Inflammatory macrophage (primary cell): ENCODE measurements at regions not wholly inside any gene's neighbourhood (a gene's known extent, or its start where the extent isn't known, plus 50 kb on each side); places are given as distances from the start of the nearest gene placed in this dataset.
A peak's percentile ranks its signal among the peaks of the same experiment; 100 is the strongest.
"Not testable (repeated sequence)": the region's sequence is repeated elsewhere in the genome, so short reads cannot be mapped to it uniquely, and the experiment has no call there.

Source experiments
- DNase-seq, 2 donors: peaks; one replicate each; pipeline ENCODE4 v3.0.0-alpha.2; 2020 to 2022

DNA sequence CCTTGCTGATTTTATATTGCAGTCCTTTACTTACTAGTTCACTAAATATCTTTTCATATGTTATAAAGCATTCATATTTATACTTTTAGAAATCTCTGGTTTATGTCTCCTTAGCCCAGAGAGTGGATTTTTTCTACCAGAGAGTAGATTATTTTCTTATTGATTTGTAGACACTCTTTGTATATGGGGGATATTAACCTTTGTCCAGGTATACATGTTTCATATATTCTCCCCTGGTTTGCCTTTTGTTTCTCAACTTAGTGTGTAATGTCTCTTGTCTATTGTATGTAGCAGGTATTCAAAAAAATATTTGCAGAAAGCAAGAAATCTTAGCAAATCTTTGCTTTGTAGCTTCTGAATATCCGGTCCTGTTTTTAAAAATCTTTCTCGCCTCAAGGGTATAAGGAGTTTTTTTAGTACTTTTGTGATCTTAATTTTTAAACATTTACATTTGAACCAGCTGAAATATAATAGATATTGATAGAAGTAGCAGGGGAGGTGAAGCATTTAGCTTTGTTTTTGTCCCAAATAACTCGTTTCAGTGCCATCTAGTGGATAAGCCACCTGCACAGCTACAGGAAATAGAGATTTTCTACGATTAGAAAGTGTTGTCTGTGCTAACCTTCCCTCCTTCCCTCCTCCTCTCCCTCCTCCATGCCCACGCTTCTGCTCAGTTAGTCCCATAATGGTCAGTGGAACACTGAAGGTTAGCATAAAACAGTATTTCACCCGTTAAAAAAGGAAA lies 97.0 kb downstream of the PHETA1 start:
- peak; percentile 24 to 46 for DNase-seq

DNA sequence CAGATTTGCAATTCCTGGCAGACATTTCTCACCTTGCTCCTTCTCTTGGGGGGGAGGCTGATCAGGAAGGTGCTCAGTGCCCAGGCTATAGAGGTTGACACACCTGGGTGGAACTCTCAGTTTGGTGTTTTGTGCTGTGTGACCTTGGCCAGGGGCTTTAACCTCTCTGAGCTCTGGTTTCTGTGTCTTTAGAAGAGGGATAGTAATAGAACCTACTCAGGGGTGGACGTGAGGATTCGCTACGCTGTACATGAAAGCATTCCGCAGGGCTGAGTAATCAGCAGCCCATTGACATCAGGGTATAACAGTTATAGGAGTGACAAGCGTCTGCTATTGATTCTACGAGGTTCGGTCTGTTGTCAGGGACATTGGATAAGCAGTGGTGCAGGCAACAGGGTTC lies 98.1 kb downstream of the PHETA1 start:
- DNase-seq: no peak

DNA sequence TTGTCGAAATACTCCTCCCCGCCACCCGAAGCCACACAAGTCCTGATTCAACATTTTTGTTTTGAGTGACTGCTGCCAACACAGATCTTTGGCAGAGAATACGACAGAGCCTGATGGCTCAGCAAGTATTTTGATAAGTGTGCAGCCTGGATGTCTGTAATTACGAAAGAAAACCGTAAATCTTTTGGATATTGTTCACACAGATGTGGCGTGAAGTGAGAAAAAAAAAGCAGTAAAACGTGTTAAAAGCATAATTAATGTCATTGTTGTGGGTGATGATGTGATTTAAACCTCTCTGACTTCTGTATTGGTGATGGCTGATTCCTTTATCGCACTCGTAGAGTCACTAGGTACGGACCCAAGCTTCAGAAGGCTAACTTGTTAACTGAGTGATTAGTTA lies 98.7 kb downstream of the PHETA1 start:
- no peak for DNase-seq

DNA sequence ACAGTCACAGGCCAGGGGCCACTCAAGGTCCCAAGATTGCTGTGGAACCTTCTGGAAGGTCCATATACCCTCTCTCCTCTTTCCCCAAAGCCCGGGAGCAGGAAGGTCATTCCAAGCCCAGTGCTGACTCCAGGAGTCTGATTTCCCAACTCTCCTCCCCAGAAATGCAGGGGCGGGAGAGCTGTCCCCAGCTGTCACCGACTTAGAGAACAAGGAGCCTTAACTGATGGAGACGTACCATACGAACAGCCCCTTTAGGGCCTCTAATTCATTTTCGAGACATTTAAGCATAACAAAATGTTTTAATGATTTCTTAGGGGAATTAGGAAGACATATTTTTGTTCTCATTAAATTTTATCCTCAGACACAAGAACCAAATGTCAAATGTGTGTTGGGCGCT lies 99.2 kb downstream of the PHETA1 start:
- DNase-seq: no peak

DNA sequence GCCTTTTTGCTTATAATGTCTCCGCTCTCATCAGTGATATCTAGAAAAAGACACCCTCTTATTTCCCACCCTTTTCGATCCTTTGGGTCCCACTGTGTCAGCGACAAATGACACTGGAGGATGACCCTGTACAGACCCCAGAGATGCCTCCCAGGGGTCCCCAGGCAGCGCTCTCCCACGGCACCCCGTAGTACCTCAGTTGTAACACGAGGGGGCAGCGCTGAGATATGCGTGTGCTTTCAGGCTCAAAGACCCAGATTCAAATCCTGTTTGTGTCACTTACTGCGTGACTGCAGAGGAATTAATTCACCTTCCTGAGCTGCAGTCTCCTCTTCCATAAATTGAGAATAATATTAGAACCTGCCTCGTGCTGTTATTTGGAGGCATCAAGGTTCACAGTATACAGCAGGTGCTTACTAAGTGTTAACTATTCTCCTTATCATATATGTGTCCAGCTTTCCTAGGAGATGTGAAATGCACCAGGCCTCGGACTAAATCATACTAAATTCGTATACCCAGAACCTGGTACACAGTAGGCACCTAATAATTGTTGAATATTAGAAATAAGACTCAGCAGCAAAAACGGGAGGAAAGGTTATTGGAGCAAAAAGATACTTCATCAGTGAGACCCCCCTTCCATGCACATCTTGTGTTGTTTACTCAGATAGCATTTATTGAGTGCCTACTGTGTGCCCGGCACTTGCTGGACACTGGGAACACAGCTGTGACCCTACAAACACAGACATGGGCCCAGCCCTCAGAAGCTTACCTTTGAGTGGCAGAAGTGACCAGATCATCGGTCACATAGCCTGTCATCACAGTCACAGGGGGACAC lies 99.9 kb downstream of the PHETA1 start:
- no peak for DNase-seq

DNA sequence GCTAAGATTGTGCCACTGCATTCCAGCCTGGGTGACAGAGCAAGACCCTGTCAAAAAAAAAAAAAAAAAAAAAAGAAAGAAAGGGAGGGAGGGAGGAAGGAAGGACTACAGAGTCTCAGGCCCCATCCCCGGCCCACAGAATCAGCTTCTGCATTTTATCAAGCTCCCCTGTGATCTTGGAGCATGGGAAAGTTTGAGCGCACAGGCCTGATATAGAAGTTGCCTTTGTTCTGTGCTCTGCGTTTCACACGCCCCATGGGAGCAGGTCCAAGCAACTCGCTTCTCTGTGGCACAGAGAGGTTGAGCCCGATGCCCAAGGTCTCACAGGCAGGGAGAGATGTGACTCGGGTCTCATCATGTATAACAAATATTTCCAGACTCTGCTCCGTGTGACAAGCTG lies 101.8 kb downstream of the PHETA1 start:
- DNase-seq: peak in 1 of 2 donors; percentile 30

DNA sequence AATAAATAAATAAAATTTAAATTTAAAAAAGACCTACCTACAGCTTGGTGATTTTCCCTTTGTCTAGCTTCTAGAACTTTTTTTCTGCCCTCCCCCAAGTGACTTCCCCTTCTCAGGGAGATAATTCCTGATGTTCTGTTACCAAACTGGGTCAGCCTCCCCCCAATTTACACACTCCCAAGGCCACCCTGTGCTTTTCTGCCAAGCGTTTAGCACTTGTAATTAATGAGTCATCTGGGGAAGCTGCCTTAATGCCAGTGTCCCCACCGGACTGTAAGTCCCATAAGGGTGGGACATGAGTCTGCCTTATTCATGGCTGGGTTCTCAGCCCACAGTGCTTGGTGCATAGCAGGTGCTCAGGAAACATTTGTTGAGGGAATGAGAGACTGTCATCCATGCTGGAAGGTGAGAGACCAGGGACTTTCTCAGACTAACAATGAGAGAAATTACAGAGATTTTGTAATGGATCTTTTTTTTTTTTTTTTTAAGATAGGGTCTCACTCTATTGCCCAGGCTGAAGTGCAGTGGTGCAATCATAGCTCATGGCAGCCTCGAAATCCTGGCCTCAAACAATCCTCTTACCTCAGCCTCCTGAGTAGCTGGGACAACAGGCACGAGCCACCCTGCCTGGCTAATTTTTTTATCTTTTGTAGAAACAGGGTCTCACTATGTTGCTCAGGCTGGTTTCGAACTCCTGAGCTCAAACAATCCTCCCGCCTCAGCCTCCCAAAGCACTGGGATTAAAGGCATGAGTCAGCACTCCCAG lies 106.8 kb downstream of the PHETA1 start:
- DNase-seq: peak; percentile 52 to 67

DNA sequence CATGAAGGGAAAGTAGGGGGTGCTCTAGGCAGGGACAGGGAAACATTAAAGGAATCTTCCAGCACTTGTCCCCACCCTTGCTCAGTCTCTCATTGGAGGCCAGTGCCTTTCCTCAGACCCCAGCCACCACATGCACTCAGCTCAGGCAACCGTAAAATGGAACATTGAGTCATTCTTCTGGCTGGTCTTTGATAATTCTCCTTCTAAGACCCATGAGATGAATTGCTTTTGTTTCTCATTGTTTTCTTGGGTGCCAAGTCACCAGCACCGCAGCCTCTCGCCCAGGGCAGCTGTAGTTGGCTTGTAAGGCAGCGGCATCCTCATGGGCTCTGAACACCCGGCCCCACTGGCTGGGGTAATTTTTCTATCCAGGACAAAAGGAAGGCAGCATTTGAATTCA lies 108.2 kb downstream of the PHETA1 start:
- DNase-seq: no peak

DNA sequence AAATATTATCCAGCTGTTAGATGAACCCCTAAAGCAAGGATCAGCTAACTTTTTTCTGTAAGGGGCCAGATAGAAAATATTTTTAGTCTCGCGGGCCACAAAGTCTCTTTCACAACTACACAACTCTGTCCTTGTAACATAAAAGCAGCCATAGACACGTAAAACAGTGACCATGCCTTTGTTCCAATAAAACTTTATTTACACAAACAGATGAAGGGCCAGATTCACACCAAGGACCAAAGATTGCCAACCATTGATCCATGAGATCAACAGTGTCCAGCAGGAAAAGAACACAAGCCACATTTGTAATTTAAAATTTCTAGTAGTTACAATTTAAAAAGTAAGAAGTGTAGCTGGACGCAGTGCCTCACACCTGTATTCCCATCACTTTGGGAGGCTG lies 109.7 kb downstream of the PHETA1 start:
- DNase-seq: no peak

DNA sequence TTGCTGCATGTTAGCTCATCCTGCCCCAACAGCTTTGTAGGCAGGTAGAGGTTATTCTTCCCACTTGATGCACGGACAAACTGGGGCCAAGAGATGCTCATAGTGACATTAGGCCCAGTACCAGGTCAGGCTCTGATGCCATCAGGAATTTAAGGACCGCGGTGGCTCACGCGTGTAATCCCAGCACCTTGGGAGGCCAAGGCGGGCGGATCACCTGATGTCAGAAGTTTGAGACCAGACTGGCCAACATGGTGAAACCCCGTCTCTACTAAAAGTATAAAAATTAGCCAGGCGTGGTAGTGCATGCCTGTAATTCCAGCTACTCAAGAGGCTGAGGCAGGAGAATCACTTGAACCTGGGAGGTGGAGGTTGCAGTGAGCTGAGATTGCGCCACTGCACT lies 110.8 kb downstream of the PHETA1 start:
- DNase-seq: not testable (repeated sequence)

DNA sequence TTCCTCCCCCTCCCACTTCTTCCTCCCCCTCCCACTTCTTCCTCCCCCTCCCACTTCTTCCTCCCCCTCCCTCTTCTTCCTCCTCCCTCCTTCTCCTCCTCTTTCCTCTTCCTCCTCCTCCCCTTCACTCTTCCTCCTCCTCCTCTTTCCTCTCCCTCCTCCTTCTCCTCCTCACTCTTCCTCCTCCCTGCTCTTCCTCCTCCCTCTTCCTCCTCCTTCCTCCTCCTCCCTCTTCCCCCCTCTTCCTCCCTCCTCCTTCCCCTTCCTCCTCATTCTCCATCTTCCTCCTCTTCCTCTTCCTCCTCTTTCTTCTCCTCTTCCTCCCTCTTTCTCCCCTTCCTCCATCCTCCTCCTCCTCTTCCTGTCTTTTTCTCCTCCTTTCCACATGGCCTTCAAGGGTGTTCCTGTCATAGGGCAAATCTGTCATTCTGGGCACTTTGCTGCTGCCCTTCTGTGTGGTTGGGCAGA lies 111.4 kb downstream of the PHETA1 start:
- DNase-seq: no peak

DNA sequence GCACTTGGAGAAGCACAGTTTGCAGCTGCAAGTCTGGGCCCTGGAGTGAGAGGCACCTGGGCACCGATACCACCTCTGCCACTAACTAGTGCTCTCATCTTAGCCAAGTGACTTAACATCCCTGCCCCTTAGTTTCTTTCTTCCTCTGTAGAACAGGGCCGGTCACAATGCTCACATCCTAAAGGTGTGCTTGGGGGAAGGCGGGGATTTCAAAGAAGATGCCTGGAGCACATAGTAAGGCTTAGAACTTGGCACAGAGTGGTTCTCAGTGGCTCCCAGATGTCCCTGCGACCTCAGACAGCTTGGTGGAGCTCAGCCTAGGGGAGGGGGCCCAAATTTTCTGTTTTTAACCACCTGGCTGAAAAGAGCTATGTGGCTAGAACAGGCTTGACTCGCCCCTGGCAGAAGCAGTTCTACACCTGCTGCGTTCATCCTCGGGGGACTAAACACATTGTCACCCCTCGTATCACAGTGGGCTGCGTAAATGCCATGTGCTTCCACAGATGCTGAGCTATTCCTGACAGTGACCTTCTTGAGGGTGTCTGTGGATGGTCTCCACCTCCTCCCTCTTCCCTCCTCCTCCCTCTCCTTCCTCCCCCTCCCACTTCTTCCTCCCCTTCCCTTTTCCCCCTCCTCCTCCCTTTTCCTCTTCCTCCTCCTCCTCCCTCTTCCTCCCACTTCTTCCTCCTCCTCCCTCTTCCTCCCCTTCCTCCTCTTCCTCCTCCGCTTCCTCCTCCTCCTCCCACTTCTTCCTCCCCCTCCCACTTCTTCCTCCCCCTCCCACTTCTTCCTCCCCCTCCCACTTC lies 112.1 kb downstream of the PHETA1 start:
- DNase-seq: no peak

DNA sequence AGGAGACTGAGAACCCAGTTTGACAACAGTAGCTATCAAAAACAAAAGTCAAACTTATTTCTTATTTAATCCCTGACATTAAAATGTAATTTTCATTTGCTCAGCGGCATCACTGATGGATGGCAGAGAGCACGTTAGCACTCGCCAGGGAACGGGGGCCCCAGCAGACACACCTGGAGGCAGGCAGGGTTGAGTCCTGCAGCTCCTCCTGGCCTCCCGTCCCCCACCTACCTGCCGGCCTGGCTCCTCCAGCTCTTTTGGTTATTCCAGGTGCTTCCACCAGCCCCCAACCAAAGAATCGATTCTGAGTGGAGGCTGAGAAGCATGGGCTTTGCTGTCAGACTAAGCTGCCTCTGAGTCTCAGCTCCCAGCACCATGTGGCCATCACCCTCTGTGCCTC lies 113.6 kb downstream of the PHETA1 start:
- DNase-seq: no peak

DNA sequence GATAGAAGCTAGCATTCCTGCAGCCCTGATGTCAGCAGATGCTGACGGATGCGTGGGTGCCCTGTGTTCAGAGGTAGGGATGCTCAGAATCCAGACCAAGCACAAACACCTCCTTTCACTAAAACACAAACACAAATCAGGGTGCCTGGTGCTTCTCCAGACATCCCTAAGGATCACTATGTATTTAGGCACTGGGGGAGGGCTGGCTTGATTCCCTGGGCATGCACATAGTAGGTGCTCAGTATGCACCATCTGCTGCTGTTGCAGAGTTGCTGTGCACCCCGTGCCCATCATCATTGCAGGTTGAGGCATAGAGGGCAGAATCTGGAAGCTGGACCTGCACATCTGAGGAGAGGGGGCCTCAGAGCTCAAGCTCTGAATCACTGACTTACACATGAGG lies 114.8 kb downstream of the PHETA1 start:
- DNase-seq: no peak

DNA sequence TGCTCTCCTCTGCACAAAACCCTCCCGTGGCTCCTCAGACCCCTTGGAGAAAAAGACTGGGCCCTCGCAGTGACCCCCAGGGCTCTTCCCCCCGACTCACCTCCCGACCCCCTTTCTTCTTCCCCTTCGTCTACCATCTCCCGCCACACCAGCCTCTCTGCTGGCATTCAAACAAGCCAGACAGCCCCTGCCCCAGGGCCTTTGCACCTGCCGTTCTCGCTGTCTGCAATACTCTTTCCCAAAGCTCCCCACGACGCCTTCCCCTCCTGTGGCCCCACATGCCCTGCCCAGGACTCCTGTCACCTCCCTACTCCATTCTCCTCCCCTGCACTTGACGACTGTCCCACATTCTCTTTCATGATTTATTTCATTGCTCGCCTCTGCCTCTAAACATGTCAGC lies 115.7 kb downstream of the PHETA1 start:
- DNase-seq: no peak

DNA sequence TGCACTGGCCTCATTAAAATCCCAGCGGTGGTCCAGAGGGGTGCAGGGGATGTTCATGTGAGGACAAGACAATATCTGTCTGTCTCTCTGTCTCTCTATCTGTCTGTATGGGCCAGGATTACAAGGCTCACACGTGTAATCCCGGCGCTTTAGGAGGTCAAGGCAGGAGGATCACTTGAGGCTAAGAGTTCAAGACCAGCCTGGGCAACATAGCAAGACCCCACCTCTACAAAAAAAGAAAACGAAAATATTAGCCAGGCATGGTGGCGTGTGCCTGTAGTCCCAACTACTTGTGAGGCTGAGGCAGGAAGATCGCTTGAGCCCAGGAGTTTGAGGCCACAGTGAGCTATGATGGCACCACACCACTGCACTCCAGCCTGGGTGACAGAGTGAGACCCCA lies 117.1 kb downstream of the PHETA1 start:
- DNase-seq: no peak

DNA sequence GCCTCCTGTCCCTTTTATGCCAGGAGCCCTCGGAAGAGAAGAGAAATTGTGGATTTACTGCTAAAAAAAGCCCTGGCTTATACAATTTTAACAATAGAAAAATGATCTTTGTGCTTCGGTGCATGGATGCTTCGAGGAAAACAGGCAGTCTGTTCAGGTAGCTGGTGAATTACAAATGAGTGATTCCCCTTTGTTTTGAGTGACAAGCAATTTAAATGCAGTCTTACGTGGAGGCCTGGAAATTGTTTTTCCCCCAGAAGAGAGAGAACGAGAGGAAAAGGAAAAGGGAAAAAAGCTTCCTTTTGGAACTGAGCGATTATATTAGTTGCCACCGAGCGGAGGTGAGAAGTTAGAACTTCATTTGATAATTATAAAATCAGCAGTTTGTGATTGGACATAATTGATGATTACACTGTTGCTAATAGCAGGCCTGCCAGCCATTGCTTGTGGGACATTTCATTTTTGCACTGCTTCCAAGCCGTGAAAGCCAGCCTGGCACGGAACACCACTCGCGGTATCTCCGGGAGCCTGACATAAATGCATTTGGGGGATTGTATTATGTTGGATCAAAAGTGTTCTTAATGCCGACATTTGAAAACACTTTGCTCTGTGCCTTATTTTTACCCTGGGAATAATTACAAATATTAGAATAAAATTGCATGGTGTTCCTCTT lies 117.7 kb downstream of the PHETA1 start:
- no peak for DNase-seq

DNA sequence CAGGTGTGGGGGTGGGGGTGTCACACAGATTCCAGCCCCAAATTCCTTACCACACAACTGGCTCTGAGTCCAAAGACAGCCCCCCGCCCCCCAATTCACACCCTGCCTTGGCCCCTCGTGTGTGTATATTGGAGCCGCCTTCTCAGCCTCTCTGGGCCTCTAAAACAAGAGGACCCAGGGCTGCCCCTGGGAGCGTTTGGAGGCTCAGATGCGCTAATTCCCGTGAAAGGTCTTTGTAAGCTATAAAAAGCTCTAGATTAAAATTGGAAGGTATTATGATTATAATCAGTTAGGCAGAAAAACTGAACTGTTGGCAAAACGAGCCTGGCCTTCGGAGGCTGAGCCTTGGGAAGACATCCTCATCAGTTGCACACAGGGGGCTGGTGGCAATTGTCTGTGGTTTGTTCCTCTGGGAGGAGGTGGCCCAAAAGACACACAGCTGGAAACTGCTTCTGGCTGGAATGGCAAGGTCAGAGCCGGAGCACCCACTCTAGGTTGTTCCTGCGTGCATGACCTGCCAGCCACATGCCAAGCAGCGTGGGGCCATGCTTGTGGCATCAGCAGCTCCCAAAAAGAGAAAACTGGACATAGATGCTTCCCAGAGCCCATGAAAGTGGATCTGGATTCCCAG lies 118.5 kb downstream of the PHETA1 start:
- no peak for DNase-seq

DNA sequence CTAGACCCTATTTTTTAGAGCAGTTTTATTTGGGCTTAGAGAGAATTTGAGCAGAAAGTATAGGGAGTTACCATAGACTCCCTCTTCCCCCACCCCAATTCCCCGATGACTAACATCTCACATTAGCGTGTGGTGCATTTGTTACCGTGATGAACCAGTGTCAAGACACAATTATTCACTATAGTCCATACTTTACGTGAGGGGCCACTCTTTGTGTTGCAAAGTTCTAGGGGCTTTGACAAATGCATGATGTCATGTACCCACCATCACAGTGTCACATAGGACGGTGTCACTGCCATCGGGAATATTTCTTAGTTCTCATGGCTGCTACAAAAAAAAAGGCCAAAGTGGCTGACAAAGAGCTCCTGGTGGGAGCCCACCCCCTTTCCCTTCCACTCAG lies 119.1 kb downstream of the PHETA1 start:
- no peak for DNase-seq

DNA sequence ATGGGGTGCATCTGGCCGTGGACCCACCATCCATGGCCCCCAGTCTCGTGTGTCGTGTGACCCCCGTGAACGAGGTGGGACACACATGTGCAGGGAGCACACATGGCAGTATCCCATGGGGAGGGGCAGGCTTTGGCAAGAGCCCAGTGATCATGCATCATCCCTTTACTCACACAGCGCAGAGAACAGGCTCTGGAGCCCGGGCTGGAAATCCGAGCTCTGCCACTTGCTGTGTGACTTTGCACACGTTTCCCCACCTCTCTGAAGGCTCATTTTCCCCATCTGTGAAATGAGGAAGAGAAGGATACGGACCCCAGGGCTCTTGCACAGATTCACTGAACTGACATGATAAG lies 119.9 kb downstream of the PHETA1 start:
- no peak for DNase-seq

DNA sequence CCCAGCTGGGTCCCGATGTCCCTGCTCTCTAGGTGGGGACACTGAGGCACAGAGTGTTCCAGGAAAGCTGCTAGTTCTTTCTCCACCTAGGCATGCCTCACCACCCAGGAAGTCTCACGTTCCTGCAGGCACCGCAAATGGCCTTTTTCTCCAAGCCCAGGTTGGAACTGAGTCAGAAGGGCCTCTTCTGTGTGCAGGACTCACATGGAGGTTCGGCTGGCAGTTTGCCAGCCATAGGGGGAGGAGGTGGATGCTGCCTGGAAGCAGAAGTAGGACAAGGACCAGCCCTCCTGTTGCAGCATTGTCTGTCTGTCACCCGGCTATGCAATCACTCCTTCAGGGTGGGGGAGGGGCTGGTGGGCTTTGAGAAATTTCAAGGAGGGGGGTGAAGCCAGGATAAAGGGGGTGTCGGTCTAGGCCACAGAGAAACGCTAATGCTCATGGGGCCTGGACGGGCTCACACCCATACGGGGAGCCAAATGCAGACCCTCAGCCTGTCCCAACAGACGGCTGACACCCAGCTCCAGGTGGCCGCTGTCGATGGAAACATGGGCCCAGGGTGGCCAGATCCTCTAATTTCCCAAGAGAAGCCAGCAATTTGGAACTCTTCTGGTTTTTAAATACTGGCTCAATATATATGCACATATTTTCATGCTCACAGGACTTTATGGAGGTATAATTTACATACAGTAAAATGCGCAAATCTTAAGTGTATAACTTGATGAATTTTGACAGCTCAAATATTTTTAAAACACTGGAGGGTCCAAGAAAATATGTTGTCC lies 120.5 kb downstream of the PHETA1 start:
- DNase-seq: peak; percentile 89 to 96
